A172 (cell line): ENCODE measurements at regions not wholly inside any gene's neighbourhood (a gene's known extent, or its start where the extent isn't known, plus 50 kb on each side); places are given as distances from the start of the nearest gene placed in this dataset.
"Not testable (repeated sequence)": the region's sequence is repeated elsewhere in the genome, so short reads cannot be mapped to it uniquely, and the experiment has no call there.

Source experiments
- DNase-seq: peaks from one replicate; pipeline ENCODE4 v3.0.0-alpha.2; 2015; ENCODE audit warnings: low spot score

- DNase-seq: no peak
Observed at GRCh38 chr2:223180463-223180862, 128.5 kb downstream of the KCNE4 start.

GRCh38 chr2:223181561-223181960 lies 129.6 kb downstream of the KCNE4 start:
- DNase-seq: no peak

- DNase-seq: no peak
Observed at GRCh38 chr2:223182356-223182755, 130.4 kb downstream of the KCNE4 start.

GRCh38 chr2:223185638-223186037 lies 133.6 kb downstream of the KCNE4 start:
- no peak for DNase-seq

- DNase-seq: no peak
Observed at GRCh38 chr2:223187256-223187655, 135.3 kb downstream of the KCNE4 start.

GRCh38 chr2:223190561-223191206 lies 138.7 kb downstream of the KCNE4 start:
- not testable (repeated sequence) for DNase-seq

- DNase-seq: no peak
Observed at GRCh38 chr2:223196331-223196730, 144.3 kb downstream of the KCNE4 start.

GRCh38 chr2:223197046-223197445 lies 145.1 kb downstream of the KCNE4 start:
- DNase-seq: no peak

GRCh38 chr2:223199531-223200515 lies 147.8 kb downstream of the KCNE4 start:
- DNase-seq: no peak

- DNase-seq: peak; percentile 19
Observed at GRCh38 chr2:223203971-223204929, 152.3 kb downstream of the KCNE4 start.

- DNase-seq: no peak
Observed at GRCh38 chr2:223210489-223210888, 158.5 kb downstream of the KCNE4 start.

GRCh38 chr2:223214394-223215253 lies 162.6 kb downstream of the KCNE4 start:
- no peak for DNase-seq

- DNase-seq: no peak
Observed at GRCh38 chr2:223215254-223215516, 163.2 kb downstream of the KCNE4 start.

GRCh38 chr2:223217373-223217772 lies 165.4 kb downstream of the KCNE4 start:
- no peak for DNase-seq

GRCh38 chr2:223218587-223219178 lies 166.7 kb downstream of the KCNE4 start:
- no peak for DNase-seq

GRCh38 chr2:223219872-223220657 lies 168.1 kb downstream of the KCNE4 start:
- DNase-seq: no peak

- no peak for DNase-seq
Observed at GRCh38 chr2:223220658-223220925, 168.6 kb downstream of the KCNE4 start.

- DNase-seq: no peak
Observed at GRCh38 chr2:223221139-223221835, 169.3 kb downstream of the KCNE4 start.

- peak; percentile 50 for DNase-seq
Observed at GRCh38 chr2:223222397-223222796, 170.4 kb downstream of the KCNE4 start.

- DNase-seq: no peak
Observed at GRCh38 chr2:223223156-223223555, 171.2 kb downstream of the KCNE4 start.
